Prostate gland (tissue), 2 donors: ENCODE measurements at regions not wholly inside any gene's neighbourhood (a gene's known extent, or its start where the extent isn't known, plus 50 kb on each side); places are given as distances from the start of the nearest gene placed in this dataset.

Source experiments
- DNase-seq: peaks from one replicate; pipeline ENCODE4 v3.0.0-alpha.2; 2019; ENCODE audit warnings: low spot score
- H3K27ac ChIP-seq, 2 donors: fragments of 200-600 bp; sonication (generic); 2 replicates each; pipeline ENCODE4 v1.5.1; 2017 to 2019
- H3K27me3 ChIP-seq: fragments of 200-600 bp; sonication (generic); replicated peaks from 2 replicates; pipeline ENCODE4 v1.5.1; 2019; ENCODE audit not compliant: insufficient read depth
- H3K36me3 ChIP-seq, 2 donors: fragments of 200-600 bp; sonication (generic); 1 replicate in 1 of 2; 2 replicates in 1 of 2; pipeline versions ENCODE4 v1.5.1 to v1.8.1; 2017 to 2019
- H3K4me1 ChIP-seq: fragments of 200-600 bp; sonication (generic); replicated peaks from 2 replicates; pipeline ENCODE4 v1.5.1; 2019
- H3K4me3 ChIP-seq, 2 donors: fragments of 200-600 bp; sonication (generic); 2 replicates each; pipeline ENCODE4 v1.5.1; 2017 to 2019
- H3K9me3 ChIP-seq: fragments of 200-600 bp; sonication (generic); 2 replicates; pipeline ENCODE4 v1.5.1; 2017
- CTCF ChIP-seq, 4 experiments: fragments of 200-600 bp in 2 of 4; fragments of 450-650 bp in 2 of 4; sonication (generic) in 2 of 4; IDR thresholded peaks; 1 replicate in 3 of 4; 2 replicates in 1 of 4; pipeline ENCODE4 v1.5.1; 2016 to 2019; ENCODE audit warnings: antibody characterized with exemption in 4 of 4, mild to moderate bottlenecking in 2 of 4, moderate library complexity in 2 of 4
- POLR2A ChIP-seq: fragments of 450-650 bp; IDR thresholded peaks from one replicate; pipeline ENCODE4 v1.6.1; 2016; ENCODE audit warnings: antibody characterized with exemption, mild to moderate bottlenecking
- POLR2AphosphoS5 ChIP-seq: sonication (generic); formaldehyde crosslinking; IDR thresholded peaks from one replicate; pipeline ENCODE4 v1.6.1; 2017; ENCODE audit warnings: antibody characterized with exemption
- WGBS: methylation state at CpG from one replicate; pipeline ENCODE4 v1.1.5; 2018; 5-methylcytosine and 5-hydroxymethylcytosine counted together
- intact Hi-C: fragments of 100-400 bp; cut with DNase I; formaldehyde crosslinking; loops from one replicate; pipeline ENCODE4 v1.14.2; 2022

DNA sequence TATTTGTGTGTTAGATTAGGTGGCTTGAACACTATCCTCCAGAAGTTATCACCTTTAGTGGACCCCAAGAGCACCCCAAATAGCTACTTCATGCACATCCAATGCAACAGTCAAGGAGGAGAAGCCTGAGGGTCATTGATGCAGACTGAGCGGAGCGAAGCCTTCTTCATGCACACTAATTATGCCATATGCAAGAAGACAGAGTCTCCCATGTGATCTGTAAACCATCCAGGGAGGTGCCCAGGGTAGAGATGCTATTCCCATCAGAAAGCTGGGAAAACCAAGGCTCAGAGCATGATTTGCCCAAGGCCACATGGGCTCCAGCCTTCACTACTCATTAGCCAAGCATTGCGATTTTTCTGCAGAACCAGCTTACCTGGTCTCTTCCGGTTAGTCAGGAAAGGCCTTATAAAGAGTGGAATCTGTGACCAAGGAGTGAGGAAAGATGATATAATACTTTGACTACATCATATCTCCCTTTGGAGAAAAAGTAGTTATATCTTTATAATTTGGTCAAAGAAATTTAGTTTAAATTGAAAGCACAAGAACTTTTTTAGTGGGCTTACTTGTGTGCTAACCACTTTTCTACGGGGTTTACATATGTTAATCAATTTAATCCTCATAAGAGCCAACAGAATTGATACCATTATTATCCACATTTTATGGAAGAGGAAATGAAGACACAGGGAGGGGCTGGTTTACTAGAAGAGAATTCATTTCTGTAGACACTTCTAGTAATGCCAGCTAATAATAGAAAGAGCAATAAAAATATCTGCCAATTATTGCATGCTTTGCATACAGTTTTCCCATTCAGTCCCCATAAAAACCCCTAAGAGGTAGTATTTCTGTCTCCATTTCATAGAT, 220.0 kb downstream of the ESM1 start:
- TF ChIP-seq POLR2AphosphoS5 (no peak), POLR2A (no peak), CTCF (IDR thresholded peaks at IDR 0.05) (no peak)
- H3K27me3 ChIP-seq, result no peaks in the 10 kb centered on the region

GRCh38 chr5:54764102-54765090, 221.0 kb downstream of the ESM1 start:
- no peaks in the 10 kb centered on the region for H3K9me3 ChIP-seq
- no peak for DNase-seq
- WGBS, result 98% methylated on average over 5 of the region's 5 CpGs

More for the DNA sequence above, 220.0 kb downstream of the ESM1 start:
- Histone ChIP-seq H3K36me3 (no peaks in the 10 kb centered on the region), H3K4me3 (no peak overlapping the region), H3K4me1 (no peaks in the 10 kb centered on the region), H3K27ac (no peak overlapping the region), H3K9me3 (no peaks in the 10 kb centered on the region)
- WGBS, result 86% methylated on average over 5 of the region's 5 CpGs
- DNase-seq, result no peak
- intact Hi-C loops, result no loop called here

DNA sequence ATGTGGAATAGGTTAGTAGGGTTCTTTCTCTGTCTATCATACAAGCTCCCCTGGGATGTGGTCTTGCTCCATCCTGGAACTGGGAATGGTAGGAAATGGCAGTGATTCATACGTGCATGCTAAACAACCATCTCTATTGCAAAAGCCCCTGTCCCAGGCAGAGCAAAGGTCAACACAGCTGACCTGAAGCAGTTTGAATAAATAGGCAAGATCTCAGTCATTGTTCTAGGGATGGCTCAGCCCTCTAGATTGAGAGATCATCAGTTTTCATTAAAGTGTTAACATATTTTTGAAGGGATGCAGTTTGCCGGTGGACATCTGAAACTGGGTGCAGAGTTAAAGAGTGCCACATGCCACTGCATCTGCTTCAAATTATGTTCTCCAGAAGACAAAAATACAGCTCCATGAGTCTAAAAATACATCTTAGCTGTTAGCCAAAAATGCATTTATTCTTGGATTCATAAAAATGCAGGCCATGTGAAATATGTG, 224.1 kb downstream of the ESM1 start:
- intact Hi-C loops, result no loop called here
- 70% methylated on average over 2 of the region's 2 CpGs for WGBS
- no peaks in the 10 kb centered on the region for H3K9me3 ChIP-seq
- H3K4me1 ChIP-seq, result no peaks in the 10 kb centered on the region
- no peak overlapping the region for H3K27ac ChIP-seq
- TF ChIP-seq CTCF (IDR thresholded peaks at IDR 0.05) (no peak), POLR2AphosphoS5 (no peak), POLR2A (no peak)
- no peaks in the 10 kb centered on the region for H3K36me3 ChIP-seq
- H3K27me3 ChIP-seq, result no peaks in the 10 kb centered on the region
- no peak overlapping the region for H3K4me3 ChIP-seq
- no peak for DNase-seq

More at GRCh38 chr5:54764102-54765090, 221.0 kb downstream of the ESM1 start:
- Histone ChIP-seq H3K4me1 (no peaks in the 10 kb centered on the region), H3K36me3 (no peaks in the 10 kb centered on the region), H3K27me3 (no peaks in the 10 kb centered on the region), H3K27ac (no peak overlapping the region), H3K4me3 (no peak overlapping the region)
- intact Hi-C loops, result no loop called here
- no peak for TF ChIP-seq POLR2AphosphoS5
- TF ChIP-seq CTCF (IDR thresholded peaks at IDR 0.05), result no peak
- no peak for TF ChIP-seq POLR2A

DNA sequence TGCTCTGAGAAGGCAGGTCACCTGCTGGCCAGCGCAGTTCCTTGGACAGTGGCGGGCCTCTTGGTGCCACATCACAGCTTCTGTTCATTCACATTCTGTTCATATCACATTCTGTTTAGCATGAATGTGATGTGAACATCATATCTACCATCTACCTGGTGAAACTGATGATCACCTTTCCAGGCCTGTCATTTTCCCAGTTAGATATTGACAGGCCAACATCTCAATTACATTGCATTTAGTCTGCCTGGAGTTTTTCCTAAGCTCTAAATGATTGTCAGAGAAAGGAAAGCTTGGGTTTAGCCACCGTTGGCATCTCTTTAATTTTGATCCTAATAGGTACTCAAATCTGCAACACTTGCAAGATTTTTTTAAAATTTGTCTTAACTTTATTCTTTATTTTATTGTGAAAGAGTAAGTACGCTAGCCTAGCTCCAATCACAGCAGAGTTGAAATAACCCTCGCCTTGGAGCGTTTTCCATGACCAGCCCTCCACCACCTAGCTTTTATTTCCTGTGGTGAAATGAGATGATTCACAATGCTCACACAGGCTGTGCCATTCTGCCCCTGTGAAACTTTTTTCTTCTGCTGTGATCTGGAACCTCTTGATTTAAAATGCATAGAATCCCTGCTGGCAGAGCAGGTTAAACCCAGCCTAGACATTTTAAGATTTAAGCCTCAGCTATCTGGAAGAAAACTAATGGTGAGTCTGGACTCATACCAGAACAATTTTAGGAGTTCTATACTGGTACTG, 225.0 kb downstream of the ESM1 start:
- WGBS, result 88% methylated on average over 6 of the region's 6 CpGs
- no peak overlapping the region for H3K27ac ChIP-seq
- TF ChIP-seq CTCF (IDR thresholded peaks at IDR 0.05), result no peak
- TF ChIP-seq POLR2AphosphoS5, result no peak
- no peak for TF ChIP-seq POLR2A
- H3K4me1 ChIP-seq, result no peaks in the 10 kb centered on the region
- H3K4me3 ChIP-seq, result no peak overlapping the region
- no peak for DNase-seq
- no peaks in the 10 kb centered on the region for H3K36me3 ChIP-seq
- H3K9me3 ChIP-seq, result no peaks in the 10 kb centered on the region
- no peaks in the 10 kb centered on the region for H3K27me3 ChIP-seq
- intact Hi-C loops, result no loop called here
